ENCODE measurements at regions not wholly inside any gene's neighbourhood (a gene's known extent, or its start where the extent isn't known, plus 50 kb on each side); places are given as distances from the start of the nearest gene placed in this dataset.

DNA sequence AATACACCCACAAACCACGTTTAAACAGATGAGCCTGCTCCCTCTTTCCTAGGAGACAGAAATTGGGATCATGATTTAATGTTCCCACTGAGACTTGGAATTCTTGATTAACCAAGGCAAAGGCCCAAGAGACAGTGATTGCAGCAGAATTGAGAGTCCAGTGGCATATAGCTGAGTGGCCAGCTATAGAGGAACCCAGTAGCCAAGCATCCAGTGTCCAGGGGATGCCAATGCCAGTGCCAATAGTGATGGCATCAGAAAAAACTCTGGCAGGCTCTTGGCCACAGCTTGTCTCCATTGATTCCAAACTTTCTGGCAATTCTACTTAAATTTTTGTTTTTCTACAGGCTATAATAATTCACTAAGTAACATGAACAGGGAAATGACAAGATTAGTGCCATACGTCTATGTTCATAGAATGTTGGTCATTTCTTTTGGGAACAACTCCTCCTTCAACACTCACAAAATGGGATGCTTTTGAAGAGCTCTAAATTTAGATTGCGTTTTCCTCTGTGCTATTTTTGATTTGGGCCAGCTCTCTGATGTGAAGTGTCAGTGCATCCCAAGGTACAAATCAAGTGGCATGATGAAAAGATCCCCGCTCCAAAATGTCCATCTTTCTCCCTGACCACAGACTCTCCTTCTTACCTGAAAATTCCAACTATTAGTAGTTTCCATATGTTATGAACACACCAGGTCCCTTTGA, 83.1 kb upstream of the A1CF start:
- no peak for DNase-seq
- H3K27me3 ChIP-seq (ENCODE audit: control insufficient read depth, insufficient read depth, low read length): no peaks in the 10 kb centered on the region
- no peak overlapping the region for H3K9ac ChIP-seq (ENCODE audit: low read length in 3 of 3)
- H3K4me1 ChIP-seq (ENCODE audit: control insufficient read depth in 2 of 3, insufficient read depth in 2 of 3, low read depth in 1 of 3, low read length in 3 of 3): no peaks in the 10 kb centered on the region
- TF ChIP-seq, protein P1, sequence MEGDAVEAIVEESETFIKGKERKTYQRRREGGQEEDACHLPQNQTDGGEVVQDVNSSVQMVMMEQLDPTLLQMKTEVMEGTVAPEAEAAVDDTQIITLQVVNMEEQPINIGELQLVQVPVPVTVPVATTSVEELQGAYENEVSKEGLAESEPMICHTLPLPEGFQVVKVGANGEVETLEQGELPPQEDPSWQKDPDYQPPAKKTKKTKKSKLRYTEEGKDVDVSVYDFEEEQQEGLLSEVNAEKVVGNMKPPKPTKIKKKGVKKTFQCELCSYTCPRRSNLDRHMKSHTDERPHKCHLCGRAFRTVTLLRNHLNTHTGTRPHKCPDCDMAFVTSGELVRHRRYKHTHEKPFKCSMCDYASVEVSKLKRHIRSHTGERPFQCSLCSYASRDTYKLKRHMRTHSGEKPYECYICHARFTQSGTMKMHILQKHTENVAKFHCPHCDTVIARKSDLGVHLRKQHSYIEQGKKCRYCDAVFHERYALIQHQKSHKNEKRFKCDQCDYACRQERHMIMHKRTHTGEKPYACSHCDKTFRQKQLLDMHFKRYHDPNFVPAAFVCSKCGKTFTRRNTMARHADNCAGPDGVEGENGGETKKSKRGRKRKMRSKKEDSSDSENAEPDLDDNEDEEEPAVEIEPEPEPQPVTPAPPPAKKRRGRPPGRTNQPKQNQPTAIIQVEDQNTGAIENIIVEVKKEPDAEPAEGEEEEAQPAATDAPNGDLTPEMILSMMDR (IDR thresholded peaks at IDR 0.05; ENCODE audit: borderline replicate concordance, extremely low read depth, insufficient read depth): no peak
- no peaks in the 10 kb centered on the region for H3K36me3 ChIP-seq (ENCODE audit: control insufficient read depth in 2 of 3, insufficient read depth in 3 of 3, low read length in 3 of 3)
- intact Hi-C loops (cut with DNase I): no loop called here
- FAIRE-seq: no peak
- H3K9me3 ChIP-seq (ENCODE audit: control insufficient read depth in 2 of 3, insufficient read depth in 1 of 3, low read length in 3 of 3): no peaks in the 10 kb centered on the region
- H3K4me3 ChIP-seq (ENCODE audit: low read length in 3 of 3): no peak overlapping the region
- no peak overlapping the region for H3K27ac ChIP-seq (ENCODE audit: low read depth in 2 of 2, low read length in 2 of 2)

DNA sequence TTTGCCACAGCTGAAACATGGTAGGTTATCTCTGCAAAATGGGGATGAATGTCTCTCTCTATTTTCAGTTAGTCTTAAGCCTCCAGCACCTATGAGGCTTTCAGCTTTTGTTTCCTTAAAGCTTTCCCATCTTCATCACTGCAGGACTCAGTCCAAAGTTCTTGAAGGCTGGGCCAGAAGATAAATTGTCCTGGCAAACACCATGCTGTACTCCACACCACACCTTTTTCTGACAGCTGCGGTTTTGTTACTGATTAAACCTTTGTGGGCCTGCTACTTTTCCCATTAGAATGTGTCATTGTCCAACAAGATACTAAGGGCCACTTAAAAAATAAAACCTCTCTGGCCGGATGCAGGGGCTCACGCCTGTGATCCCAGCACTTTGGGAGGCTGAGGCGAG, 87.2 kb upstream of the A1CF start:
- no peak overlapping the region for H3K4me3 ChIP-seq (ENCODE audit: low read length in 3 of 3)
- DNase-seq: peak in 1 of 5 donors; percentile 13
- H3K9me3 ChIP-seq (ENCODE audit: control insufficient read depth in 2 of 3, insufficient read depth in 1 of 3, low read length in 3 of 3): no peaks in the 10 kb centered on the region
- TF ChIP-seq, protein P1 (IDR thresholded peaks at IDR 0.05; ENCODE audit: borderline replicate concordance, extremely low read depth, insufficient read depth): no peak
- FAIRE-seq: no peak
- intact Hi-C loops (cut with DNase I): no loop called here
- no peaks in the 10 kb centered on the region for H3K4me1 ChIP-seq (ENCODE audit: control insufficient read depth in 2 of 3, insufficient read depth in 2 of 3, low read depth in 1 of 3, low read length in 3 of 3)
- H3K27me3 ChIP-seq (ENCODE audit: control insufficient read depth, insufficient read depth, low read length): no peaks in the 10 kb centered on the region
- H3K36me3 ChIP-seq (ENCODE audit: control insufficient read depth in 2 of 3, insufficient read depth in 3 of 3, low read length in 3 of 3): no peaks in the 10 kb centered on the region
- no peak overlapping the region for H3K9ac ChIP-seq (ENCODE audit: low read length in 3 of 3)
- H3K27ac ChIP-seq (ENCODE audit: low read depth in 2 of 2, low read length in 2 of 2): no peak overlapping the region

DNA sequence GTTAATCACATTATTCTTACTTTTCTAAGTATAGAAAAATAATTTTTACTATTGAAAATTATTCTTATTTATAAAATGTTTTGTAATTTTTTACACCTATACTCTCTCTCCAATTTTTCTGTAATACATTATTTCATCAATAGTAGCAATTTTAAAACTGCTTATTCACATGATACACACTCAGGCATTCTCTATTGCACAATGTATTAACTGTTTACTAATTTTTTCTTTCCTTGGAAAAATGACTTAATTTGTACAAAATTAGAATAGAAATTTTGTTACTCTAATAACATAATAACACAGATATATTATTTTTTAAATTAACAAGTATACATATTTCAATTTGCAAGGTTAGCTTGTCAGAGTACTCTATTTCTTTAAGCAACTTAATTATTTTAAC, 92.9 kb upstream of the PRKG1 start:
- TF ChIP-seq, protein P1 (IDR thresholded peaks at IDR 0.05; ENCODE audit: borderline replicate concordance, extremely low read depth, insufficient read depth): no peak
- no peak overlapping the region for H3K27ac ChIP-seq (ENCODE audit: low read depth in 2 of 2, low read length in 2 of 2)
- peak; percentile 82 for FAIRE-seq
- no peaks in the 10 kb centered on the region for H3K9me3 ChIP-seq (ENCODE audit: control insufficient read depth in 2 of 3, insufficient read depth in 1 of 3, low read length in 3 of 3)
- H3K4me3 ChIP-seq (ENCODE audit: low read length in 3 of 3): no peak overlapping the region
- H3K4me1 ChIP-seq (ENCODE audit: control insufficient read depth in 2 of 3, insufficient read depth in 2 of 3, low read depth in 1 of 3, low read length in 3 of 3): no peaks in the 10 kb centered on the region
- no peaks in the 10 kb centered on the region for H3K27me3 ChIP-seq (ENCODE audit: control insufficient read depth, insufficient read depth, low read length)
- no peak for DNase-seq
- intact Hi-C loops (cut with DNase I): no loop called here
- H3K36me3 ChIP-seq (ENCODE audit: control insufficient read depth in 2 of 3, insufficient read depth in 3 of 3, low read length in 3 of 3): no peaks in the 10 kb centered on the region
- no peak overlapping the region for H3K9ac ChIP-seq (ENCODE audit: low read length in 3 of 3)

DNA sequence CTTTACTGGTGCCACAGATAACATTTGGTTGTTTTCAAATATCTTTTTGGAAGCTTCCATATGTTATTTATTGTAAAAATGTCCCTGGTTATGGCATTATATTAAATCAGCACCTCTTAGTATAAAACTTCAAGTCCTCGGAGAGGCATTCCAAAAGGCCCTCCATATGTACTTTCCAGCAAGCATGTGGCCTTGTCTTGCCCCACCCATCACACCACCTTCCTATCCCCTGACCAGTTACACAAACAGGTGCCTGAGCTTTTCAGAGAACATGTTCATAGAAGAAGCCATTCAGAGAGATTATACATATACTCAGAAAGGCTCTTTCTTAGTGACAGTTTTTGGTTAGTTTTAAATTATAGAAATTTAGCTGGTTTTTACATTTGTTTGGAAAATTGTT, 92.4 kb upstream of the PRKG1 start:
- Histone ChIP-seq H3K27ac (ENCODE audit: low read depth in 2 of 2, low read length in 2 of 2) (no peak overlapping the region), H3K4me1 (ENCODE audit: control insufficient read depth in 2 of 3, insufficient read depth in 2 of 3, low read depth in 1 of 3, low read length in 3 of 3) (no peaks in the 10 kb centered on the region), H3K36me3 (ENCODE audit: control insufficient read depth in 2 of 3, insufficient read depth in 3 of 3, low read length in 3 of 3) (no peaks in the 10 kb centered on the region), H3K9ac (ENCODE audit: low read length in 3 of 3) (no peak overlapping the region), H3K4me3 (ENCODE audit: low read length in 3 of 3) (no peak overlapping the region), H3K27me3 (ENCODE audit: control insufficient read depth, insufficient read depth, low read length) (no peaks in the 10 kb centered on the region), H3K9me3 (ENCODE audit: control insufficient read depth in 2 of 3, insufficient read depth in 1 of 3, low read length in 3 of 3) (no peaks in the 10 kb centered on the region)
- TF ChIP-seq, protein P1 (IDR thresholded peaks at IDR 0.05; ENCODE audit: borderline replicate concordance, extremely low read depth, insufficient read depth): no peak
- no peak for FAIRE-seq
- DNase-seq: no peak
- intact Hi-C loops (cut with DNase I): no loop called here

Data from kidney (tissue), 13 donors.